ENCODE measurements at regions not wholly inside any gene's neighbourhood (a gene's known extent, or its start where the extent isn't known, plus 50 kb on each side); places are given as distances from the start of the nearest gene placed in this dataset.

GRCh38 chr2:2716771-2717170 lies 385.7 kb upstream of the MYT1L start:
- TF ChIP-seq, protein P1, sequence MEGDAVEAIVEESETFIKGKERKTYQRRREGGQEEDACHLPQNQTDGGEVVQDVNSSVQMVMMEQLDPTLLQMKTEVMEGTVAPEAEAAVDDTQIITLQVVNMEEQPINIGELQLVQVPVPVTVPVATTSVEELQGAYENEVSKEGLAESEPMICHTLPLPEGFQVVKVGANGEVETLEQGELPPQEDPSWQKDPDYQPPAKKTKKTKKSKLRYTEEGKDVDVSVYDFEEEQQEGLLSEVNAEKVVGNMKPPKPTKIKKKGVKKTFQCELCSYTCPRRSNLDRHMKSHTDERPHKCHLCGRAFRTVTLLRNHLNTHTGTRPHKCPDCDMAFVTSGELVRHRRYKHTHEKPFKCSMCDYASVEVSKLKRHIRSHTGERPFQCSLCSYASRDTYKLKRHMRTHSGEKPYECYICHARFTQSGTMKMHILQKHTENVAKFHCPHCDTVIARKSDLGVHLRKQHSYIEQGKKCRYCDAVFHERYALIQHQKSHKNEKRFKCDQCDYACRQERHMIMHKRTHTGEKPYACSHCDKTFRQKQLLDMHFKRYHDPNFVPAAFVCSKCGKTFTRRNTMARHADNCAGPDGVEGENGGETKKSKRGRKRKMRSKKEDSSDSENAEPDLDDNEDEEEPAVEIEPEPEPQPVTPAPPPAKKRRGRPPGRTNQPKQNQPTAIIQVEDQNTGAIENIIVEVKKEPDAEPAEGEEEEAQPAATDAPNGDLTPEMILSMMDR (conservative IDR thresholded peaks at IDR 0.05; ENCODE audit: low read length) = no peak
- no peak for TF ChIP-seq EZH2phosphoT487 (IDR thresholded peaks at IDR 0.05; ENCODE audit: borderline replicate concordance, low read depth, low read length)
